ENCODE measurements at regions not wholly inside any gene's neighbourhood (a gene's known extent, or its start where the extent isn't known, plus 50 kb on each side); places are given as distances from the start of the nearest gene placed in this dataset.

- no peaks in the 10 kb centered on the region for H3K27me3 ChIP-seq (replicated peaks in 1 of 2; ENCODE audit: control insufficient read depth in 2 of 2, insufficient read depth in 2 of 2, low read length in 1 of 2)
- ATAC-seq, result no peak
- ChIA-PET POLR2A (no interaction called here), CTCF (no interaction called here), RAD21 (ENCODE audit: unreplicated experiment) (no interaction called here), SMC1A (ENCODE audit: uncharacterized antibody, unreplicated experiment) (no interaction called here)
- H3K4me1 ChIP-seq (ENCODE audit: control insufficient read depth, insufficient read depth, low read length), result no peaks in the 10 kb centered on the region
- no peaks in the 10 kb centered on the region for H3K79me2 ChIP-seq (ENCODE audit: control insufficient read depth, insufficient read depth, low read length)
- H3K4me2 ChIP-seq (ENCODE audit: control insufficient read depth, insufficient read depth), result no peak overlapping the region
- in situ Hi-C loops (cut with MboI), result no loop called here
- TF ChIP-seq RB1 (IDR thresholded peaks at IDR 0.05; ENCODE audit: borderline replicate concordance) (no peak), ZSCAN29 (IDR thresholded peaks at IDR 0.05) (no peak), CUX1 (IDR thresholded peaks at IDR 0.05; ENCODE audit: insufficient replicate concordance, low read depth, low read length) (no peak), HDGF (IDR thresholded peaks at IDR 0.05) (no peak), MEF2A (IDR thresholded peaks at IDR 0.05; ENCODE audit: insufficient read depth, low read depth, low read length) (no peak), NFYB (IDR thresholded peaks at IDR 0.05; ENCODE audit: insufficient read depth, low read depth, low read length) (no peak), E2F8 (IDR thresholded peaks at IDR 0.05; ENCODE audit: low read depth, partially characterized antibody) (no peak)
- FAIRE-seq, result no peak
- H4K20me1 ChIP-seq (ENCODE audit: control insufficient read depth, insufficient read depth), result no peaks in the 10 kb centered on the region
- no peak overlapping the region for H3K4me3 ChIP-seq
- H3K9me3 ChIP-seq (replicated peaks; ENCODE audit: control insufficient read depth, insufficient read depth, low read length), result no peaks in the 10 kb centered on the region
- H3K27ac ChIP-seq (ENCODE audit: control insufficient read depth, insufficient read depth), result no peak overlapping the region
- H2AFZ ChIP-seq (ENCODE audit: control insufficient read depth, low read depth, low read length), result no peak overlapping the region
- BruUV-seq (replicated peaks), result no TSS peak
- H3K9ac ChIP-seq (ENCODE audit: control insufficient read depth, insufficient read depth, low read length), result no peak overlapping the region
- H3K36me3 ChIP-seq (ENCODE audit: control insufficient read depth in 2 of 2, insufficient read depth in 2 of 2, low read length in 1 of 2), result no peaks in the 10 kb centered on the region
- no peak for DNase-seq (ENCODE audit: low read depth, low spot score)
- 24% methylated on average over 4 of the region's 4 CpGs for WGBS (ENCODE audit: insufficient coverage, insufficient replicate concordance, low lambda C conversion rate, missing lambda C conversion rate)
- intact Hi-C loops (cut with micrococcal nuclease; ENCODE audit: unreplicated experiment), result no loop called here
Measured at GRCh38 chr9:18126831-18127498, 347.0 kb upstream of the ADAMTSL1 start.
